Ascending aorta (tissue), 2 donors: ENCODE measurements at regions not wholly inside any gene's neighbourhood (a gene's known extent, or its start where the extent isn't known, plus 50 kb on each side); places are given as distances from the start of the nearest gene placed in this dataset.

Source experiments
- DNase-seq, 2 donors: peaks; one replicate each; pipeline ENCODE4 v3.0.0-alpha.2; 2019; ENCODE audit warnings: low spot score in 2 of 2
- H3K27ac ChIP-seq, 2 donors: fragments of 200-600 bp; sonication (generic); one replicate each; pipeline ENCODE4 v1.5.1; 2016 to 2017; ENCODE audit warnings: mild to moderate bottlenecking in 1 of 2
- H3K27me3 ChIP-seq: fragments of 200-600 bp; sonication (generic); one replicate; pipeline ENCODE4 v1.5.1; 2017
- H3K36me3 ChIP-seq, 2 donors: fragments of 200-600 bp; sonication (generic); one replicate each; pipeline ENCODE4 v1.5.1; 2016
- H3K4me1 ChIP-seq, 2 donors: fragments of 200-600 bp; sonication (generic); one replicate each; pipeline ENCODE4 v1.5.1; 2016 to 2017; ENCODE audit warnings: mild to moderate bottlenecking in 1 of 2
- H3K4me3 ChIP-seq, 2 donors: fragments of 200-600 bp; sonication (generic); one replicate each; pipeline ENCODE4 v1.5.1; 2016 to 2017; ENCODE audit warnings: mild to moderate bottlenecking in 1 of 2
- H3K9me3 ChIP-seq, 2 donors: fragments of 200-600 bp; sonication (generic); one replicate each; pipeline ENCODE4 v1.5.1; 2016
- CTCF ChIP-seq, 3 experiments: fragments of 200-600 bp in 2 of 3; fragments of 450-650 bp in 1 of 3; sonication (generic) in 2 of 3; IDR thresholded peaks; one replicate each; pipeline ENCODE4 v1.5.1; 2016 to 2019; ENCODE audit warnings: antibody characterized with exemption in 3 of 3, mild to moderate bottlenecking in 1 of 3, moderate library complexity in 1 of 3
- intact Hi-C: fragments of 100-400 bp; cut with DNase I; formaldehyde crosslinking; loops from one replicate; pipeline ENCODE4 v1.15.1; 2023

GRCh38 chr21:26707246-26707645 is 134.2 kb upstream of the CYYR1 start:
- no peak for DNase-seq
- Histone ChIP-seq H3K9me3 (no peaks in the 10 kb centered on the region), H3K4me3 (no peak overlapping the region), H3K36me3 (no peaks in the 10 kb centered on the region), H3K4me1 (no peaks in the 10 kb centered on the region), H3K27me3 (no peaks in the 10 kb centered on the region), H3K27ac (no peak overlapping the region)
- intact Hi-C loops: no loop called here
- TF ChIP-seq CTCF (IDR thresholded peaks at IDR 0.05): no peak

GRCh38 chr21:26698416-26698815 is 125.3 kb upstream of the CYYR1 start:
- Histone ChIP-seq H3K27me3 (no peaks in the 10 kb centered on the region), H3K36me3 (no peaks in the 10 kb centered on the region), H3K4me1 (no peaks in the 10 kb centered on the region), H3K27ac (no peak overlapping the region), H3K4me3 (no peak overlapping the region), H3K9me3 (no peaks in the 10 kb centered on the region)
- DNase-seq: no peak
- intact Hi-C loops: no loop called here
- no peak for TF ChIP-seq CTCF (IDR thresholded peaks at IDR 0.05)

- DNase-seq: no peak
- intact Hi-C loops: no loop called here
- TF ChIP-seq CTCF (IDR thresholded peaks at IDR 0.05): no peak
Observed at GRCh38 chr21:26691416-26691815, 118.3 kb upstream of the CYYR1 start.

GRCh38 chr21:26686705-26687104 is 113.6 kb upstream of the CYYR1 start:
- Histone ChIP-seq H3K27me3 (no peaks in the 10 kb centered on the region), H3K27ac (no peak overlapping the region), H3K4me3 (no peak overlapping the region), H3K9me3 (peaks cover 0 to 6% of the 10 kb centered on the region in 2 donors), H3K4me1 (no peaks in the 10 kb centered on the region), H3K36me3 (no peaks in the 10 kb centered on the region)
- DNase-seq: no peak
- intact Hi-C loops: no loop called here
- TF ChIP-seq CTCF (IDR thresholded peaks at IDR 0.05): no peak

More at GRCh38 chr21:26691416-26691815, 118.3 kb upstream of the CYYR1 start:
- Histone ChIP-seq H3K4me3 (no peak overlapping the region), H3K27me3 (no peaks in the 10 kb centered on the region), H3K27ac (no peak overlapping the region), H3K36me3 (no peaks in the 10 kb centered on the region), H3K9me3 (peaks cover 0 to 6% of the 10 kb centered on the region in 2 donors), H3K4me1 (no peaks in the 10 kb centered on the region)

- TF ChIP-seq CTCF (IDR thresholded peaks at IDR 0.05): no peak
- intact Hi-C loops: no loop called here
- H3K27me3 ChIP-seq: no peaks in the 10 kb centered on the region
- DNase-seq: no peak
- H3K27ac ChIP-seq: no peak overlapping the region
- peaks cover 0 to 6% of the 10 kb centered on the region in 2 donors for H3K9me3 ChIP-seq
- no peak overlapping the region for H3K4me3 ChIP-seq
- H3K36me3 ChIP-seq: no peaks in the 10 kb centered on the region
- no peaks in the 10 kb centered on the region for H3K4me1 ChIP-seq
Observed at GRCh38 chr21:26686278-26686677, 113.2 kb upstream of the CYYR1 start.

GRCh38 chr21:26684889-26685288 is 111.8 kb upstream of the CYYR1 start:
- DNase-seq: no peak
- Histone ChIP-seq H3K27ac (no peak overlapping the region), H3K4me3 (no peak overlapping the region), H3K4me1 (no peaks in the 10 kb centered on the region), H3K9me3 (peaks cover 0 to 2% of the 10 kb centered on the region in 2 donors), H3K36me3 (no peaks in the 10 kb centered on the region), H3K27me3 (no peaks in the 10 kb centered on the region)
- no peak for TF ChIP-seq CTCF (IDR thresholded peaks at IDR 0.05)
- intact Hi-C loops: no loop called here
